Lower lobe of right lung (tissue), 2 donors: ENCODE measurements at regions not wholly inside any gene's neighbourhood (a gene's known extent, or its start where the extent isn't known, plus 50 kb on each side); places are given as distances from the start of the nearest gene placed in this dataset.

Experiments used
- ATAC-seq, 2 donors: fragments of 200-7000 bp; cut with Tn5 transposase; one replicate each; pipeline ENCODE4 v1.9.1; 2020 to 2022; ENCODE audit warnings: mild to moderate bottlenecking in 2 of 2, moderate library complexity in 2 of 2
- DNase-seq: peaks from one replicate; pipeline ENCODE4 v3.0.0-alpha.2; 2020
- H3K27ac ChIP-seq: fragments of 200-600 bp; one replicate; pipeline ENCODE4 v1.8.0; 2022
- H3K27me3 ChIP-seq: fragments of 200-600 bp; one replicate; pipeline ENCODE4 v1.8.0; 2022; ENCODE audit warnings: low read depth
- H3K36me3 ChIP-seq: fragments of 200-600 bp; one replicate; pipeline ENCODE4 v1.8.0; 2022; ENCODE audit warnings: mild to moderate bottlenecking
- H3K4me1 ChIP-seq: fragments of 200-600 bp; one replicate; pipeline ENCODE4 v1.8.0; 2022
- H3K4me3 ChIP-seq: fragments of 200-600 bp; one replicate; pipeline ENCODE4 v1.8.0; 2022; ENCODE audit warnings: mild to moderate bottlenecking
- H3K9me3 ChIP-seq: fragments of 200-600 bp; one replicate; pipeline ENCODE4 v1.8.0; 2022
- CTCF ChIP-seq: fragments of 200-600 bp; IDR thresholded peaks from one replicate; pipeline ENCODE4 v1.8.0; 2022; ENCODE audit warnings: antibody characterized with exemption, mild to moderate bottlenecking
- intact Hi-C: fragments of 100-400 bp; cut with DNase I; formaldehyde crosslinking; loops from one replicate; pipeline ENCODE4 v1.11.0; 2022
- donor health status: DM: no; HTN: yes; CAD: no; lungs with severe emphysema.

GRCh38 chr4:103429283-103429682 lies 231.1 kb upstream of the CENPE start:
- intact Hi-C loops, result no loop called here
- no peak for DNase-seq
- Histone ChIP-seq H3K27me3 (no peaks in the 10 kb centered on the region), H3K27ac (no peak overlapping the region), H3K36me3 (no peaks in the 10 kb centered on the region), H3K4me1 (no peaks in the 10 kb centered on the region), H3K9me3 (no peaks in the 10 kb centered on the region), H3K4me3 (no peak overlapping the region)
- no peak for TF ChIP-seq CTCF
- no peak for ATAC-seq

- DNase-seq (no peak), ATAC-seq (peak in 1 of 2 donors; percentile 18)
- TF ChIP-seq CTCF, result no peak
- no peaks in the 10 kb centered on the region for H3K9me3 ChIP-seq
- H3K4me1 ChIP-seq, result no peaks in the 10 kb centered on the region
- no peak overlapping the region for H3K27ac ChIP-seq
- intact Hi-C loops, result no loop called here
- H3K4me3 ChIP-seq, result no peak overlapping the region
- no peaks in the 10 kb centered on the region for H3K27me3 ChIP-seq
- no peaks in the 10 kb centered on the region for H3K36me3 ChIP-seq
Observed at GRCh38 chr4:103425406-103425805, 227.3 kb upstream of the CENPE start.

- TF ChIP-seq CTCF, result no peak
- no peak overlapping the region for H3K27ac ChIP-seq
- no peak overlapping the region for H3K4me3 ChIP-seq
- intact Hi-C loops, result no loop called here
- H3K4me1 ChIP-seq, result no peaks in the 10 kb centered on the region
- no peaks in the 10 kb centered on the region for H3K9me3 ChIP-seq
- DNase-seq, result no peak
- H3K27me3 ChIP-seq, result no peaks in the 10 kb centered on the region
- H3K36me3 ChIP-seq, result no peaks in the 10 kb centered on the region
- ATAC-seq, result peak; percentile 65 to 79
Observed at GRCh38 chr4:103424853-103425252, 226.7 kb upstream of the CENPE start.

GRCh38 chr4:103423261-103423660 lies 225.1 kb upstream of the CENPE start:
- Histone ChIP-seq H3K4me1 (no peaks in the 10 kb centered on the region), H3K36me3 (no peaks in the 10 kb centered on the region), H3K27ac (no peak overlapping the region), H3K4me3 (no peak overlapping the region), H3K27me3 (no peaks in the 10 kb centered on the region), H3K9me3 (no peaks in the 10 kb centered on the region)
- no peak for ATAC-seq
- TF ChIP-seq CTCF, result no peak
- no peak for DNase-seq
- intact Hi-C loops, result no loop called here

GRCh38 chr4:103422467-103423219 lies 224.5 kb upstream of the CENPE start:
- H3K27me3 ChIP-seq, result no peaks in the 10 kb centered on the region
- no peak overlapping the region for H3K4me3 ChIP-seq
- H3K9me3 ChIP-seq, result no peaks in the 10 kb centered on the region
- DNase-seq (no peak), ATAC-seq (no peak)
- no peaks in the 10 kb centered on the region for H3K36me3 ChIP-seq
- intact Hi-C loops, result no loop called here
- no peaks in the 10 kb centered on the region for H3K4me1 ChIP-seq
- no peak for TF ChIP-seq CTCF
- H3K27ac ChIP-seq, result no peak overlapping the region
